NCI-H1436 (cell line): ENCODE measurements at regions not wholly inside any gene's neighbourhood (a gene's known extent, or its start where the extent isn't known, plus 50 kb on each side); places are given as distances from the start of the nearest gene placed in this dataset.
"Not testable (repeated sequence)": the region's sequence is repeated elsewhere in the genome, so short reads cannot be mapped to it uniquely, and the experiment has no call there.

Source experiments
- DNase-seq: peaks from one replicate; lab custom pipeline; 2025; lab: John Stamatoyannopoulos, UW

- DNase-seq, result no peak
These were observed 56.1 kb upstream of the TMEM132D start for GRCh38 chr12:129959889-129960288.

- DNase-seq, result no peak
These were observed 57.3 kb upstream of the TMEM132D start for GRCh38 chr12:129961091-129961490.

DNA sequence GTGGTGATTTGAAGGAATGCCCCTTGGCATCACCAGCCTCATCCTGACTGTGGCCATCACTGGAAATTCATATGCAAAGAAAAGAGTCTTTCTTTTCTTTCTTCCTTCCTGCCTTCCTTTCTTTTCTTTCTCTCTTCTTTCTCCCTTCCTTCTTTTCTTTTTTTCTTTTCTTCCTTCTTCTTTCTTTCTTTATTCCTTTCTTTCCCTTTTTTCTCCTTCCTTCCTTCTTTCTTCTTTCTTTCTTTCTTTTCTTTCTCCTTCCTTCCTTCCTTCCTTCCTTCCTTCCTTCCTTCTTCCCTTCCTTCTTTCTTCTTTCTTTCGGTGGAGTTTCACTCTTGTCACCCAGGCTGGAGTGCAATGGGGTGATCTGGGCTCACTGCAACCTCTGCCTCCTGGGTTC, 58.0 kb upstream of the TMEM132D start:
- no peak for DNase-seq

DNA sequence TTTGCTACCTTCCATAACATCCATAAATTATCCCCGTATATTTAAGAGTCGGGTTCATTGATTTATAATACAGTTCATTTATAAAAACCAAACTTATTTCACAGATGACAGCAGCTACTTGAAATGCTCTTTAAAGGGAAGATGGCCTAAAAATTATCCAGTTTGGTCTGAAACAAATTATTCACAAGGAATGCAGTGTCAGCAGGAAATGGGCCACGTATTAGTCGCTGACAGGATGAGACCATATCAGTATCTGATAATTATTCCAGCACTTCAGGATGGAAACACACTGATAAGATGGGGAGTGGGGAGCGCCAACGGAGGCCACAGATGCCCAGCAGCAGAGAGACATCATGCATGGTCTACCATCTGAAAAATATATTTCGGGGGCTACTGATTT, 60.5 kb upstream of the TMEM132D start:
- DNase-seq, result no peak

- DNase-seq, result no peak
These were observed 61.1 kb upstream of the TMEM132D start for GRCh38 chr12:129964826-129965457.

DNA sequence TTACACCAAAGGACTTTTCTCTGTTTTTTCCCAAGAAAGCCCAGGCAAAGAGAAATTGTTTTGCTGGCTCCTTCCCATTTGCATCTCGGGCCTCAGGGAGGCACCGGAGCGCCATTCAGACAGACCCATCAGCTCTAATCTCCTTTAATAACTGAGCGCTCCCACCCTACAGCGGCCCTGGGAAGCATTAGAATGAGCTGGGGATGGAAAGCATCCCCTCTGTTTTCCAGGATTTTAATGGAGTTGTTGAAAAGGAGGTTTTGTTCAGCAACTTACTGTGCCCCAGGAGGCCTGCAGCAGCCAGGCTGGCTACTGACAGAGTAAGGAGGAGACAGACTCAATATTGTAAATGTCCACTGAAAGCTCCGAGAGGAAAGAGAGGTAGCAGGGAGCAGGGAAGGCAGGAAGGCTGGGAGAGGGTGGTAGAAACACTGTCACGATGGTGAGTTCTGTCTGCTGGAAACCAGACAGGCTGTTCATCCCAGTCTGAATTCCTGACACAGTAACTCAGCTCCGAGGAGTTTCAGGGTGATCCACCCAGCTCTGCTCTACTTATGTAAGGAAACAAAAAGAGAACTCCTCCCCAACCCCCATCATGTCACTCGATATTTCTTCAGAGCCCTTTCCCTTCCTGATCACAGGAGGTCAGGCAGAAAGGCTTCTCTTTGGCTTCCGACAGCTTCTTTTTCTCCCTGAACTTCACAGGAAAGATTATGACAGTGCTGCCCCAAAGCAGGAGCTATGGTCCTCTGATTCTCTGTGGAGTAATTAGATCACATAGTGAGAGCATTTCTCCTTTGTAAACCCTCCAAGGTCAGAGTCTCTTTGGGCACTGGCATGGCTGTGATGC, 62.5 kb upstream of the TMEM132D start:
- no peak for DNase-seq

- DNase-seq, result no peak
These were observed 67.9 kb upstream of the TMEM132D start for GRCh38 chr12:129971721-129972120.

DNA sequence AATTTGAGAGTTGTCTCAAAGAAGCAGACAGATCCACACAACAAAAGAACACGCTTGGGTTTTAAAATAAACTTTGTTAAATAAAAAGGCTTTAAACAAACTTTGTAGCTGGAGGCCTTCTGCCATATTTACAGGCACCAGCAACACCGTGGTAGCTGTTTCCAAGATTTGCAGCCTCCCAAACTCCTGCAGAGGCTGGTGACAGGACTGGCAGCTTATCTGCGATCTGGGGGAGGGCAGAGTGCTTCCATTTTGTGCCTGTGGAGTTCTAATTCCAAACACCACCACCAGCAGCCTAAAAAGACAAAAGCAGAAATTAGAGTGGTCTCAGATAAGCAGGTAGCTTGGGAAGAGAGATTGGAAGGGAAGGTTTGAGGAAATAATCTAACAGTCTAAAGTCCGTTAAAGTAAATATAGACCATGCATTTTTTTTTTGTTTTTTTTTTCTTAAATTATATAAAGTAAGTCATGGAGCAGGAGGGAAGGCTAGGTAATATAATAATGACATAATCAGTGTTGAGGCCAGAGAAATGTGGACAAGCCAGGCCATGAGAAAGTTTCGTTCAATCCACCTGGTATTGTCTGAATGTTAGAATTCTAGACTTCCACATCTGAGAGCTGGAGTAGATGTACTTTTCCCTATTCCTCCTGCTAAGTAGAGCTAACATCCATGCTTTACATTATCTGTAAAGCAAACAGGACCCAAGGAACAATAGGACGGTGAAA, 69.6 kb upstream of the TMEM132D start:
- DNase-seq, result no peak

DNA sequence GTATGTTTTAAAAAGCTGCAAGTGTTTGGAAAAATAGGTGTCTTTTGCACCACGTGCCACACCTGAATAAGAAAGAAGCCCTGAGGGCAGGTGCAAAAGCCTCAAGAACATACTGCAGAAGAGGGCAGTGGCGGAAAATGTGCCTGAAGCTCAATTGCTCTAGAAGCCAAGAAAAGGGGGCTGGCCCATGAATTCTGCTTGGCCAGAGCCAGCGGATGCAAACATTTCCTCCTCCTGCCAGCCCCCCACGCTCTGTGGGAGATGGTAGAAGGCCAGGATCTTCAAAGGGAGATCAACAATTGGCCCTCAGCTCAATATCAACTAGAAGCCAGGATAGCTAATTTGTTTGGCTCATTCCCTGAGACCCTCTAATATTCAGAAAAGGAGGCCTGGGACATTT, 80.3 kb upstream of the TMEM132D start:
- DNase-seq, result no peak

DNA sequence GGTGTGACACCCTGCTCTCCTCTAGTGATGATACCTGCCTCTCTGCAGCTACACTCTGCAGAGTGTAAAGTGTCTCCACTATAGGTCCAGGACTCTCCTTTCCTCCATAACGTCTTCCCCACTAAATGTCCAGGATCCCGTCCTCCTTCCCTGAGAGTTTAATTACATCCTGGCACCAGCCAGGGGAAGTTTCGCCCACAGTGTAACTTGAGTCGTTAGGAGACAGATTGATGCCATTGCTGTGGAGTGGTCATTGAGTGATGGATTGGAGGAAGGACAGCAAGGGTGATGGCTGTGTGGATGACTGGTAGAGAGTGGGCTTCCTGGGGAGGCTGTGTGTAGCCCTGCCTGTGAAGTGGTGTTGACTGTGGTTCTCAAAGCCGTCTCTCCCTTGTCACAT, 84.0 kb upstream of the TMEM132D start:
- no peak for DNase-seq

DNA sequence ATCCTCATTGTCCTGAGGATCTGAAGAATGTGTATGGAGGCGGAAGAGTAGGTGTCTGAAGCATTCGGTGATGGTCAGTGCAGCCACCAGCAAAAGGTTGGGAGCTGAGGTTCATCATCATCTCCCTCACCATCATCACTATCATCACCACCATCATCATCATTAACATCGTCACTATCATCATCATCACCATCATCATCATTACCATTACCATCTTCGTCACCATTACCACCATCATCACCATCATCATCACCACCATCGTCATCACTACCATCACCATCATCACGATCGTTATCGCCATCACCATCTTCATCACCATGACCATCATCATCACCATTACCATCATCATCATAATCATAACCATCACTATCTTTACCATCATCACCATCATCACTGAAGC, 90.8 kb upstream of the TMEM132D start:
- no peak for DNase-seq

DNA sequence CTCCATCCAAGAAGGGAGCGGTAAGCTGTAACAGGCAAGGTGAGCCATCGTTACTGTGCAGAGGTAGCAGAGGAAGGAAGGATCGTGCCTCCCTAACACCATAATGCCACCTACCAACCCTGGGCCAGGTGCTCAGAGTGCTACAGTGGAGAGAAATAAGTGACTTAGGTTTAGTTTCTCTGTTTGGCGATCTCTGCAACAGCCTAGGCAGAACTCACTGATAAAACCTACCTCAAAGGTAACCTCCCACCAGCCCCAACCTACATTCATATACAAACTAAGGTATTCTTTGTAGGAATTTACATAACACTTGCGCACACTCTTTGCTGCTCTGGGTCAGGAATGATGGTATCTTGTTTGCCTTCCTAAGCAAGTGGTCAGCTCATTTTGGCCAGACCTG, 93.4 kb upstream of the TMEM132D start:
- DNase-seq, result no peak

- not testable (repeated sequence) for DNase-seq
These were observed 100.6 kb upstream of the TMEM132D start for GRCh38 chr12:130004310-130004877.

DNA sequence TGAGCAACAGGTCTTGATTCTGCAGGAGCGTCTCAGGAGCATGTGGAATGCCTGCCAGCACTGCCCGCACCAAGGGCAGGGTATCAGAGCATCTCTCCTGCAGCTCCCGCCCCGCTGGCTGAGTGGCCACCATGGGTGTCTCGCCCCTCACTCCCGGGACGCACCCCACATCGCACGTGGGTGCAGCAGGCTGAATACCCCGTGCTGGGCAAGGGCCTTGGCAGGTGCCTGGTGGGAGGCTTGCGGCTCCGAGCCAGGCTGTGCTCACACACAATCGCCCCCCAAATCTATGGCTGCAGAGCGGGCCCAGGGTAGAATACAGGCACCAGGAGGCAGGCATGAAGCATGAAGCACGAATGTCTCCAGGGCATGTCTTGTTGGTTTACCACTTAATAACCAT, 103.9 kb upstream of the TMEM132D start:
- DNase-seq, result no peak

GRCh38 chr12:130008241-130008640, 104.4 kb upstream of the TMEM132D start:
- no peak for DNase-seq

DNA sequence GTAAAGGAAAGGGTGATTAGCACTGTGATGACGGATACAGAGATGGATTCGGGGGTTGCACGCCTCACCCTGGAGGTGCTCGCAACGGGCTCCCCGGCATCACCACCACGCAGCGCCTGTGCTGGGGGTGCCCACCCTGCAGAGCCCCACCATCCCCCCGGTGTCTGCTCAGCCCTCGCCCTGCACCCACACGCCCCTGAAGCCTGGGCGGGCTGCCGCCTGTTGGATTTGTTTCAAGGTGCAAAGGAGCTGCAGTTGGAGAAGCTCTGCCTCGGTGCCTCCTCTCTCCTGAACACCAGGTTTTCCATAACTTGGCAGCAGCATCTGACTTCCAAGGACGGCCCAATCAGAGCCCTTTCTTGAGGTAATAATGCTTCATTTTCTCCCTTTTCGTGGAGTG, 106.1 kb upstream of the TMEM132D start:
- DNase-seq, result no peak

DNA sequence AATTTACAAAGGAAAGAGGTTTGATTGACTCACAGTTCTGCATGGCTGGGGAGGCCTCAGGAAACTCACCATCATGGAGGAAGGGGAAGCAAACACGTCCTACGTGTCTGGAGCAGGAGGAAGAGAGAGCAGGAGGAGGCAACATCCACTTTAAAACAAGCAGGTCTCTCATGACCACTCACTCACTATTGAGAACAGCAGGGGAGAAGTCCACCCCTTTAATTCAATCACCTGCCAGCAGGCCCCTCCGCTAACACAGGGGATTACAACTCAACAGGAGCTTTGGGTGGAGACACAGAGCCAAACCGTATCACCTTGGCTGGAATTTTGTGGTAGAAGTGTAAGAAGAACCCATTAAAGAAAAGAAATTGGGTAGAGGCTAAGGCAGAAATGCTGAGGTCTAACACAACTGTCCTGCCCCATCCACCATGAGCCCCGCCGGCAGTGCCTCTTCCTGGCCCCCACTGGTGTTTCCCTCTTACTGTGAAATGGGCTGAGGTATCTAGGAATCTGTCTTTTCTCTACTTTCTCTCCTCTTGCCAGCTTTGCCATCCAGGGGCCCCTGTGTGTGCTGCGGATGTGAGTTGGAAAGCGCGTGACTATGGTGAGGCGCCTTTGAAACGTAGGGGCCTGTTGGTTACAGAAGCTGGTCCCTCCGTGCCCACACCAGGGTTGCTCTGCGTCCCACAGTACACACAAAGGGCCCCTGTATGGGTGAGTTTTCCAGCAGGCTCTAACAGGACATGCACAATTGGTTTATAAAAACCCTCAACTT, 108.0 kb upstream of the TMEM132D start:
- no peak for DNase-seq

- peak; percentile 44 for DNase-seq
These were observed 110.1 kb upstream of the TMEM132D start for GRCh38 chr12:130013771-130014484.

GRCh38 chr12:130014485-130014807, 110.6 kb upstream of the TMEM132D start:
- DNase-seq, result no peak

DNA sequence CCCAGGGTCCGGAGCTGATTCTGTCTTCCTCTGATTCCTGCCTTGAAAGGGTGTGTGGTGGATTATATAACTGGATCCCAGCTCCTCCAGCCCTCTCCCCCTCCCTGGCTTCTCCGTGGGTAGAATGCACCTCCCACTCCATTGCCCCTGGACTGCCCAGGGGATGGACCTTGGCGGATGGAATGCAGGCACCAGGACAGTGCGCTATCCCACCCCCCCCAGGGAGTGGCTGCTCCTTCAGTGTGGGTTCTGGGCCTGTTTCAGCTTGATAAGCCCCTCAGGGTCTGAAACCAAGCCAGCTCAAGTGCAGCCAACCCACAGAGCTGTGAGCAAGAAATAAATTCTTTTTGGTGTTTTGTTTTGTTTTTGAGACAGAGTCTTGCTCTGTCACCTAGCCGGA, 112.4 kb upstream of the TMEM132D start:
- no peak for DNase-seq

GRCh38 chr12:130016986-130017385, 113.2 kb upstream of the TMEM132D start:
- DNase-seq, result no peak
